ENCODE measurements at regions not wholly inside any gene's neighbourhood (a gene's known extent, or its start where the extent isn't known, plus 50 kb on each side); places are given as distances from the start of the nearest gene placed in this dataset.

DNA sequence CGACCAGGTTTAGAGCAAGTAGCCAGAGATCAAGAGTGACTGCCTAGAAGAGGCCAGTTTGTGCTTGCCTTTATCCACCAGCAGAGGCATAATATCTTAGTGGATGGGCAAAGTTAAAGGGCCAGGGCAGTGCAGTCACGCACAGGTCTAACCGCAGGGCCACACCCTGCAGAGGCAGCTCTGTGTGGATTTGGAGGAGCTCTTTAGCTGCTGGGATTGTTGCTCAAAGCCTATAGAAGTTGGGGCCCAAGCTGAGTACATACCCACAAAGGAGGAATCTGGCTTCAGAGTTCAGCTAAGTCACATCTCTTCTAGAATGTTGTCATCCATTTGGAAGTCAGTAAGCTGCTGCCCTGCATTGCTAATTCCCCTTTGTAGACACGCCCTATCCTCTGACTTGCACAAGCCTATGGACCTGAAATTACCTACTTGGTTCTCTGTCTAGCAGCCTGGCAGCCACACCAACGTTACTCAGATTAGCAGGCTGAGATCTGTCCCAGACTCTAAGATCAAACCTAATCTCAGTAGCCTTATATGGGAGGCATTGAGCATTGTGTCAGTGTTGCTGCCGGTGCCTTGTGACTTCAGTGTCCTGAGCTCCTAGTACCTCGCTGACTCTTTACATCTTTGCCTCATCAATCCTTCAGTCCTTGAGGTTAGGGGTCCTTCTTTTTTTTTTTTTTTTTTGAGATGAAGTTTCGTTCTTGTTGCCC is 102.9 kb upstream of the STARD13 start:
- dilution Hi-C loops (cut with HindIII; ENCODE audit: low sequenced_read_pairs, unreplicated experiment), result no loop called here
- DNase-seq (no peak), ATAC-seq (ENCODE audit: low read depth) (no peak)
- Histone ChIP-seq H2AK5ac (ENCODE audit: low read depth, low read length) (no peak overlapping the region), H3K9me1 (ENCODE audit: insufficient read depth, low read length) (peaks cover 3% of the 10 kb centered on the region; the same call in 1 of the 2 replicates), H3K4ac (ENCODE audit: low read depth, low read length) (no peak overlapping the region), H4K5ac (ENCODE audit: low read depth, low read length) (no peak overlapping the region), H2BK5ac (ENCODE audit: low read depth, low read length, poor library complexity, severe bottlenecking) (no peak overlapping the region), H3K36me3 (ENCODE audit: control insufficient read depth, insufficient read depth, low read length) (no peaks in the 10 kb centered on the region), H3K4me1 (ENCODE audit: control insufficient read depth, insufficient read depth, low read length) (no peaks in the 10 kb centered on the region), H3K9me3 (ENCODE audit: control insufficient read depth, insufficient read depth, low read length) (no peaks in the 10 kb centered on the region), H3K4me3 (ENCODE audit: insufficient read depth, low read depth, low read length) (no peak overlapping the region), H4K20me1 (ENCODE audit: insufficient read depth, low read length) (no peaks in the 10 kb centered on the region), H3K9ac (ENCODE audit: low read depth, low read length) (no peak overlapping the region), H3K27me3 (ENCODE audit: control insufficient read depth, insufficient read depth, low read length) (no peaks in the 10 kb centered on the region), H3K14ac (replicated peaks; ENCODE audit: low read depth, low read length) (no peak overlapping the region), H2AFZ (replicated peaks; ENCODE audit: low read length, poor library complexity) (no peak overlapping the region), H4K8ac (ENCODE audit: low read depth in 2 of 2, low read length in 2 of 2) (no peak overlapping the region), H4K91ac (ENCODE audit: insufficient read depth, low read depth, low read length) (no peak overlapping the region), H3K18ac (ENCODE audit: low read depth, low read length) (no peak overlapping the region), H3K79me1 (ENCODE audit: low read depth in 1 of 2, low read length in 2 of 2) (no peaks in the 10 kb centered on the region), H2BK120ac (ENCODE audit: low read depth, low read length) (no peak overlapping the region), H2BK15ac (ENCODE audit: low read depth, low read length) (no peak overlapping the region), H3K56ac (ENCODE audit: extremely low read depth, insufficient read depth, low read length) (no peak overlapping the region), H2AK9ac (replicated peaks; ENCODE audit: low read depth, low read length, poor library complexity) (no peak overlapping the region), H3K23ac (ENCODE audit: low read depth, low read length) (no peak overlapping the region), H3K4me2 (ENCODE audit: low read depth, low read length) (no peak overlapping the region), H2BK20ac (ENCODE audit: low read depth, low read length) (no peak overlapping the region), H3K27ac (ENCODE audit: insufficient read depth, low read length) (no peak overlapping the region)
- WGBS, 2 experiments (ENCODE audit: extremely low coverage in 2 of 2, insufficient read length in 1 of 2), result 100% methylated on average over 1 of the region's 8 CpGs; no CpG with 5 or more reads in 1 of the 2 experiments
- BruUV-seq (replicated peaks), result no TSS peak
- CTCF ChIA-PET, result interaction anchor here (0.7 to 1.3 kb wide), 2 partner anchors 9 to 19 kb away, joined by 3 to 4 read pairs; no protein-coding TSS in a partner anchor
- TF ChIP-seq RAD21 (IDR thresholded peaks at IDR 0.05; ENCODE audit: low read length), result no peak
- no peak for TF ChIP-seq NFE2L2 (IDR thresholded peaks at IDR 0.05; ENCODE audit: low read depth, low read length)
- TF ChIP-seq, protein P1, sequence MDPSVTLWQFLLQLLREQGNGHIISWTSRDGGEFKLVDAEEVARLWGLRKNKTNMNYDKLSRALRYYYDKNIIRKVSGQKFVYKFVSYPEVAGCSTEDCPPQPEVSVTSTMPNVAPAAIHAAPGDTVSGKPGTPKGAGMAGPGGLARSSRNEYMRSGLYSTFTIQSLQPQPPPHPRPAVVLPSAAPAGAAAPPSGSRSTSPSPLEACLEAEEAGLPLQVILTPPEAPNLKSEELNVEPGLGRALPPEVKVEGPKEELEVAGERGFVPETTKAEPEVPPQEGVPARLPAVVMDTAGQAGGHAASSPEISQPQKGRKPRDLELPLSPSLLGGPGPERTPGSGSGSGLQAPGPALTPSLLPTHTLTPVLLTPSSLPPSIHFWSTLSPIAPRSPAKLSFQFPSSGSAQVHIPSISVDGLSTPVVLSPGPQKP (IDR thresholded peaks at IDR 0.05; ENCODE audit: borderline replicate concordance, low read depth, low read length), result no peak
- TF ChIP-seq, protein P2, sequence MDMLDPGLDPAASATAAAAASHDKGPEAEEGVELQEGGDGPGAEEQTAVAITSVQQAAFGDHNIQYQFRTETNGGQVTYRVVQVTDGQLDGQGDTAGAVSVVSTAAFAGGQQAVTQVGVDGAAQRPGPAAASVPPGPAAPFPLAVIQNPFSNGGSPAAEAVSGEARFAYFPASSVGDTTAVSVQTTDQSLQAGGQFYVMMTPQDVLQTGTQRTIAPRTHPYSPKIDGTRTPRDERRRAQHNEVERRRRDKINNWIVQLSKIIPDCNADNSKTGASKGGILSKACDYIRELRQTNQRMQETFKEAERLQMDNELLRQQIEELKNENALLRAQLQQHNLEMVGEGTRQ (IDR thresholded peaks at IDR 0.05; ENCODE audit: low read depth, low read length), result no peak
- TF ChIP-seq CHD1 (IDR thresholded peaks at IDR 0.05; ENCODE audit: low read depth, low read length), result no peak
- no peak for TF ChIP-seq BHLHE40 (IDR thresholded peaks at IDR 0.05; ENCODE audit: low read depth, low read length)
- TF ChIP-seq FOS (IDR thresholded peaks at IDR 0.05; ENCODE audit: low read depth, low read length), result no peak
- intact Hi-C loops (cut with micrococcal nuclease), result no loop called here
- POLR2A ChIA-PET (ENCODE audit: unreplicated experiment), result no interaction called here
- in situ Hi-C loops (cut with MboI; ENCODE audit: low sequenced_read_pairs), result no loop called here

Data from IMR-90 (cell line).